ENCODE measurements at regions not wholly inside any gene's neighbourhood (a gene's known extent, or its start where the extent isn't known, plus 50 kb on each side); places are given as distances from the start of the nearest gene placed in this dataset.

- no peak overlapping the region for H4K91ac ChIP-seq (ENCODE audit: low read length)
Observed at GRCh38 chr20:11143481-11143880, 469.7 kb upstream of the JAG1 start.

GRCh38 chr20:11144114-11144950 is 470.5 kb upstream of the JAG1 start:
- WGBS, result 78% methylated on average over 7 of the region's 10 CpGs
- no peak overlapping the region for H3K23ac ChIP-seq (ENCODE audit: low read length in 2 of 2)
- no peaks in the 10 kb centered on the region for H3K4me1 ChIP-seq (ENCODE audit: control insufficient read depth, insufficient read depth, low read depth, low read length)
- H2AK5ac ChIP-seq (ENCODE audit: low read length, severe bottlenecking), result peak overlapping the region; percentile 36
- no peak overlapping the region for H2BK12ac ChIP-seq (ENCODE audit: low read length in 2 of 2)
- DNase-seq, result peak; percentile 10
- no peak overlapping the region for H3K9ac ChIP-seq (ENCODE audit: low read length)
- H3K4me3 ChIP-seq (ENCODE audit: insufficient read depth in 1 of 2, low read depth in 1 of 2, low read length in 2 of 2), result peak overlapping the region in 1 of 2 experiments; percentile 6
- no peak overlapping the region for H2BK15ac ChIP-seq (ENCODE audit: low read depth, poor library complexity, severe bottlenecking)
- no peak overlapping the region for H2AFZ ChIP-seq (ENCODE audit: low read depth, low read length)
- no peak overlapping the region for H3K27ac ChIP-seq (ENCODE audit: low read length, poor library complexity, severe bottlenecking)
- H2BK120ac ChIP-seq (ENCODE audit: low read depth, low read length), result no peak overlapping the region
- no peaks in the 10 kb centered on the region for H3K36me3 ChIP-seq (ENCODE audit: control insufficient read depth in 1 of 2, insufficient read depth in 2 of 2, low read depth in 1 of 2, low read length in 2 of 2)
- H3K14ac ChIP-seq (ENCODE audit: low read length in 2 of 2), result no peak overlapping the region
- H2BK5ac ChIP-seq (ENCODE audit: low read depth, low read length, poor library complexity, severe bottlenecking), result no peak overlapping the region
- no peaks in the 10 kb centered on the region for H3K9me3 ChIP-seq (ENCODE audit: control insufficient read depth, low read length)
- no peak overlapping the region for H3K18ac ChIP-seq (ENCODE audit: low read depth in 1 of 2, low read length in 2 of 2)
- H3K27me3 ChIP-seq (ENCODE audit: control insufficient read depth in 1 of 2, insufficient read depth in 1 of 2, low read length in 2 of 2), result peaks cover 0 to 28% of the 10 kb centered on the region in 2 experiments
- no peaks in the 10 kb centered on the region for H3K79me1 ChIP-seq (replicated peaks; ENCODE audit: low read length, poor library complexity, severe bottlenecking)
- H3K4me2 ChIP-seq (ENCODE audit: low read length, poor library complexity, severe bottlenecking), result no peak overlapping the region
- H3K4ac ChIP-seq (ENCODE audit: low read depth in 1 of 2, low read length in 2 of 2), result no peak overlapping the region
- H4K91ac ChIP-seq (ENCODE audit: low read length), result no peak overlapping the region
- no peak overlapping the region for H4K8ac ChIP-seq (ENCODE audit: low read length)

More at GRCh38 chr20:11143481-11143880, 469.7 kb upstream of the JAG1 start:
- Histone ChIP-seq H2BK5ac (ENCODE audit: low read depth, low read length, poor library complexity, severe bottlenecking) (no peak overlapping the region), H3K36me3 (ENCODE audit: control insufficient read depth in 1 of 2, insufficient read depth in 2 of 2, low read depth in 1 of 2, low read length in 2 of 2) (no peaks in the 10 kb centered on the region), H2AK5ac (ENCODE audit: low read length, severe bottlenecking) (no peak overlapping the region), H3K4me3 (ENCODE audit: insufficient read depth in 1 of 2, low read depth in 1 of 2, low read length in 2 of 2) (no peak overlapping the region), H2AFZ (ENCODE audit: low read depth, low read length) (no peak overlapping the region), H2BK12ac (ENCODE audit: low read length in 2 of 2) (no peak overlapping the region), H3K9ac (ENCODE audit: low read length) (no peak overlapping the region), H3K4me2 (ENCODE audit: low read length, poor library complexity, severe bottlenecking) (no peak overlapping the region), H3K9me3 (ENCODE audit: control insufficient read depth, low read length) (no peaks in the 10 kb centered on the region), H2BK15ac (ENCODE audit: low read depth, poor library complexity, severe bottlenecking) (no peak overlapping the region), H4K8ac (ENCODE audit: low read length) (no peak overlapping the region), H3K18ac (ENCODE audit: low read depth in 1 of 2, low read length in 2 of 2) (no peak overlapping the region), H3K14ac (ENCODE audit: low read length in 2 of 2) (no peak overlapping the region), H3K79me1 (replicated peaks; ENCODE audit: low read length, poor library complexity, severe bottlenecking) (no peaks in the 10 kb centered on the region), H3K4ac (ENCODE audit: low read depth in 1 of 2, low read length in 2 of 2) (no peak overlapping the region), H3K4me1 (ENCODE audit: control insufficient read depth, insufficient read depth, low read depth, low read length) (no peaks in the 10 kb centered on the region), H3K23ac (ENCODE audit: low read length in 2 of 2) (no peak overlapping the region), H3K27me3 (ENCODE audit: control insufficient read depth in 1 of 2, insufficient read depth in 1 of 2, low read length in 2 of 2) (peaks cover 0 to 28% of the 10 kb centered on the region in 2 experiments), H3K27ac (ENCODE audit: low read length, poor library complexity, severe bottlenecking) (no peak overlapping the region), H2BK120ac (ENCODE audit: low read depth, low read length) (no peak overlapping the region)
- DNase-seq, result no peak
- 63% methylated on average over 2 of the region's 2 CpGs for whole genome bisulfite sequencing

- H3K9ac ChIP-seq (ENCODE audit: low read length), result no peak overlapping the region
- DNase-seq, result no peak
- H2AK5ac ChIP-seq (ENCODE audit: low read length, severe bottlenecking), result no peak overlapping the region
- H3K14ac ChIP-seq (ENCODE audit: low read length in 2 of 2), result no peak overlapping the region
- WGBS, result 87% methylated on average over 3 of the region's 3 CpGs
- no peak overlapping the region for H2BK5ac ChIP-seq (ENCODE audit: low read depth, low read length, poor library complexity, severe bottlenecking)
- no peak overlapping the region for H3K4ac ChIP-seq (ENCODE audit: low read depth in 1 of 2, low read length in 2 of 2)
- H4K91ac ChIP-seq (ENCODE audit: low read length), result no peak overlapping the region
- H3K79me1 ChIP-seq (replicated peaks; ENCODE audit: low read length, poor library complexity, severe bottlenecking), result no peaks in the 10 kb centered on the region
- peaks cover 0 to 28% of the 10 kb centered on the region in 2 experiments for H3K27me3 ChIP-seq (ENCODE audit: control insufficient read depth in 1 of 2, insufficient read depth in 1 of 2, low read length in 2 of 2)
- no peak overlapping the region for H2AFZ ChIP-seq (ENCODE audit: low read depth, low read length)
- no peak overlapping the region for H4K8ac ChIP-seq (ENCODE audit: low read length)
- H3K4me1 ChIP-seq (ENCODE audit: control insufficient read depth, insufficient read depth, low read depth, low read length), result no peaks in the 10 kb centered on the region
- H2BK120ac ChIP-seq (ENCODE audit: low read depth, low read length), result no peak overlapping the region
- no peak overlapping the region for H3K23ac ChIP-seq (ENCODE audit: low read length in 2 of 2)
- H3K18ac ChIP-seq (ENCODE audit: low read depth in 1 of 2, low read length in 2 of 2), result no peak overlapping the region
- H3K36me3 ChIP-seq (ENCODE audit: control insufficient read depth in 1 of 2, insufficient read depth in 2 of 2, low read depth in 1 of 2, low read length in 2 of 2), result no peaks in the 10 kb centered on the region
- no peak overlapping the region for H2BK12ac ChIP-seq (ENCODE audit: low read length in 2 of 2)
- no peak overlapping the region for H3K4me3 ChIP-seq (ENCODE audit: insufficient read depth in 1 of 2, low read depth in 1 of 2, low read length in 2 of 2)
- no peak overlapping the region for H3K4me2 ChIP-seq (ENCODE audit: low read length, poor library complexity, severe bottlenecking)
- H3K9me3 ChIP-seq (ENCODE audit: control insufficient read depth, low read length), result peaks cover 3% of the 10 kb centered on the region
- H2BK15ac ChIP-seq (ENCODE audit: low read depth, poor library complexity, severe bottlenecking), result no peak overlapping the region
- no peak overlapping the region for H3K27ac ChIP-seq (ENCODE audit: low read length, poor library complexity, severe bottlenecking)
Observed at GRCh38 chr20:11145616-11146015, 471.8 kb upstream of the JAG1 start.

GRCh38 chr20:11153819-11154218 is 480.0 kb upstream of the JAG1 start:
- Histone ChIP-seq H3K18ac (ENCODE audit: low read depth in 1 of 2, low read length in 2 of 2) (no peak overlapping the region), H3K9me3 (ENCODE audit: control insufficient read depth, low read length) (peaks cover 3% of the 10 kb centered on the region), H4K8ac (ENCODE audit: low read length) (no peak overlapping the region), H2AFZ (ENCODE audit: low read depth, low read length) (no peak overlapping the region), H3K4me2 (ENCODE audit: low read length, poor library complexity, severe bottlenecking) (no peak overlapping the region), H2BK15ac (ENCODE audit: low read depth, poor library complexity, severe bottlenecking) (no peak overlapping the region), H3K4ac (ENCODE audit: low read depth in 1 of 2, low read length in 2 of 2) (no peak overlapping the region), H2AK5ac (ENCODE audit: low read length, severe bottlenecking) (no peak overlapping the region), H2BK12ac (ENCODE audit: low read length in 2 of 2) (no peak overlapping the region), H2BK120ac (ENCODE audit: low read depth, low read length) (no peak overlapping the region), H4K91ac (ENCODE audit: low read length) (no peak overlapping the region), H3K23ac (ENCODE audit: low read length in 2 of 2) (no peak overlapping the region), H3K4me3 (ENCODE audit: insufficient read depth in 1 of 2, low read depth in 1 of 2, low read length in 2 of 2) (no peak overlapping the region), H3K4me1 (ENCODE audit: control insufficient read depth, insufficient read depth, low read depth, low read length) (peaks cover 4% of the 10 kb centered on the region), H3K79me1 (replicated peaks; ENCODE audit: low read length, poor library complexity, severe bottlenecking) (no peaks in the 10 kb centered on the region), H2BK5ac (ENCODE audit: low read depth, low read length, poor library complexity, severe bottlenecking) (no peak overlapping the region), H3K27me3 (ENCODE audit: control insufficient read depth in 1 of 2, insufficient read depth in 1 of 2, low read length in 2 of 2) (peaks cover 0 to 4% of the 10 kb centered on the region in 2 experiments), H3K9ac (ENCODE audit: low read length) (no peak overlapping the region), H3K27ac (ENCODE audit: low read length, poor library complexity, severe bottlenecking) (peak overlapping the region; percentile 55), H3K14ac (ENCODE audit: low read length in 2 of 2) (no peak overlapping the region), H3K36me3 (ENCODE audit: control insufficient read depth in 1 of 2, insufficient read depth in 2 of 2, low read depth in 1 of 2, low read length in 2 of 2) (no peaks in the 10 kb centered on the region)
- DNase-seq, result no peak
- 83% methylated on average over 1 of the region's 1 CpG for WGBS

All from mesenchymal stem cell (in vitro differentiated cells and primary cell).